T-helper 2 cell treated with Interferon-gamma antibody and Interleukin-4, amounts not matched to agents 100 ng/mL and 5 ng/mL, for 36 hours (primary cell): ENCODE measurements at regions not wholly inside any gene's neighbourhood (a gene's known extent, or its start where the extent isn't known, plus 50 kb on each side); places are given as distances from the start of the nearest gene placed in this dataset.

ENCODE experiments used
- intact Hi-C: fragments of 100-400 bp; cut with micrococcal nuclease; formaldehyde crosslinking; loops from one replicate; pipeline ENCODE4 v1.15.1; 2023

DNA sequence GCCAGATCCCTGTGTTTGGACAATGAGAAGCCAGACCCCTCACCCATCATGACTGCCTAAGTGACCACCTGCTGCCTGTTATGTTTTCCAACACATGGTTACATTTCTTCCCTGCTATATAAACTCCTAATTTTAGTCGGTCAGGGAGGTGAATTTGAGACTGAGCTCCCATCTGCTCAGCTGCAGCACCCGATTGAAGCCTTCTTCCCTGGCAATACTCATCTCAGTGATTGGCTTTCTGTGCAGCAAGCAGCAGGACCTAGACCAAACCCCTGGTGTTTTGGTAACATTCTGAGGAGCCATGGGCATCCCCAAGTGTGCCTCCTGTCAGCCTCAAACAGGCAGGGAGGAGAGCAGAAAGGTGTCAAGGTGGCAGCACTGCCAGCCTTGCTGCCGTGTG is 141.2 kb downstream of the CD8B2 start:
- intact Hi-C loops, result no loop called here

DNA sequence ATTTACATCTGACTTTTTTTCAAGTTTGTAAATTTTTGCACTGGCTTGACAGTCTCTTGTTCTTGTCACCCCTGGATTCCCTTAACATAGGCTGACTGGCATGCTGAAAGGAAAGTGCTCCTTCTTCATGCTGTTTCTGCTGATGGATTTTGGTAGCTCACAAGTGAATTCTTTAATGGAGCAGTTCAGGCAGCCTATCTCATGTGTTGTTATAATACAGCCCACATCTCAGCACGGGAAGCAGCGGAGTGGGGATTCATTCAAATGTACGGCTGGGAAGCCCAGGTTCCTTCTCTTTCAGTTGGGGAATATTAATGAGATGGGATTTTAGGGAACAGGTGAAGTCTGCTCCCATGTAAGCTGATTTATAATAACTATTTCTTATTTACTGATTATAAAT is 142.8 kb downstream of the CD8B2 start:
- intact Hi-C loops, result no loop called here

DNA sequence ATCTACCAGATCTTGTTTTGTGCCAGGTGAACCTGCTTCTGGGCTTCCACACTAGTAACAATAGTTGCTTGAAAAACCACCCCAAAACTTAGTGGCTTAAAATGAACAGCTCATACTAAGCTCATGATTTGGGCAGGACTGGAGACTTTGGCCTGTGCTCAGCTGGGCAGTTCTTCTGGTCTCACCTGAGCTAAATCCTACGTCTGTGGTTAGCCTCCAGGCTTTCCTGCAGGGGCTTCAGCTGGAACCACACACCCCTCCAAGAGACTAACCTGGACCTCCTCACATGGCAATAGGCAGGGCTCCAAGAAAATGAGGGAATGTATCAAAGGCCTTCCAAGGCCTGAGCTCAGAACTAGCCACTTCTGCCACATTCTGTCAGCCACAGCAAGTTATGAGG is 144.1 kb downstream of the CD8B2 start:
- intact Hi-C loops, result no loop called here

DNA sequence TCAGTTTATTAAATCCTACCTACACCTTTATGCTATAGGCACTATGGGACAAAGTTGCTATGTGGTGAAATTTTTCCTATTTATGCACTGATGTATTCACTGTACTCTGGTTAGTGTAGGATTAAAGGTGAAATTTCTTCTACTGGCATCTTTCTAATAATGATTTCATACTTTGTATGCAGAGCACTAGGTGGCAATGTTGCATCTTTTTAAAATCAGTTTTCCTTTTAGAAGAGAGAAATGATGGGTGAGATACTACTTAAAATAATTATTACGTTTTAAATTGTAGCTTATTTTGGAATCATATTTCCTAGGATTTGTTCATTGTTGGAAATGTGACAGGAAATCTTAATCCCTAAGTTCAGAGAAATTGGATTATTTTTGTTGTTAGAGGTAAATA is 150.9 kb downstream of the CD8B2 start:
- intact Hi-C loops, result no loop called here

DNA sequence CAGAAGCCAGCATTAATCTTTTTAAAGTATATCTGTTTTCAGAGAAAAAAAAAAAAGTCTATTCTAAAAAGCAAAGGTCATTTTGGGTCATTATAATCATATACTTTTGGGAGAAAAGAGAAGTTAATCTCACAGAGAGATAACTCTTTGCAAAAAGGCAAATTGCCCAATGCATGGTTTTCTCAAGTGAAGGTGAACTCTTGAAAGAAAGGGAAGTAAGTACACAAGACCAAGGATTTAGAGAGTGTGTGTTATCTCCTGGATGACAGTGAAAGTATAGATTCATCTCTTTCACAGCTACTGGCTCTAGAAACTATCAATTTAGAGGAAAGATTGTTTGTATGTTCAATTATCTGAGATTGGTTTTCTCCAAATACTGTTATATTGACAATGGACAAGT is 151.4 kb downstream of the CD8B2 start:
- intact Hi-C loops, result no loop called here

DNA sequence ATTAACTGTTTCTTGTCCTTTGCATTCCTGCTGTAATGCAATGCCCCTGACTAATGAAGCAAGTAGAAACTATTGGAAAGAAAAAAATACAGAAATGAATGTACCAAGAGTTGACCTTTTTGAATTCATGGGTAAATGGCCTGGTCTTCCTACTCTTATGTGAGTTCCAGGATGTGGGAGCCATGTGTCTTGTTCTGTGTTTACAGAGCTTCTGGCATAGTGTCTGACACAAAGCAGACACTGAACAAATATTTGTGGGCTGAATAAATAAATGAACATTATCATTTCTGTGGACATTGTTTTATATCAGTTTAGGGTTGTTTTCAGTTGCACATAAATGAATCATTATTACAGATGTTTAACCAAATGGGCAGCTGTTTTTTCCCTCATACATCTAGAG is 155.5 kb downstream of the CD8B2 start:
- intact Hi-C loops, result no loop called here

DNA sequence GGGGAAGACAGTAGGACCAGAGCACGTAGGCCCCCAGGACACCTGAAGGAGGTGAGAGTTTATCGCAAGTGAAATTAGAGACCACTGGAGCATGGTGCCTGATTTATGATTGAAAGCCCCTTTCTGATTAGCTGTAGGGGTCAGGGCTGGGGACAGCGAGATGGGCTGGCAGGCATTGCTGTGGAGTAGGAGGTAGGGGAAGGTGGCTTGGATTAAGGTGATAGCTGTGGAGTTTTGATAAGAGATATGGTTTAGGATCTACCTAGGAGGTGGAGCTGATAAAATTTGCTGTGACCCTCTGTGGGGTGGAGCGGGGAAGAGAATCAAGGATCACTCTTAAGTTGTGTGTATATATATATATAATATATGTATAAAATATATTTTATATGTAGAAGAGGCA is 157.5 kb downstream of the CD8B2 start:
- intact Hi-C loops, result no loop called here

DNA sequence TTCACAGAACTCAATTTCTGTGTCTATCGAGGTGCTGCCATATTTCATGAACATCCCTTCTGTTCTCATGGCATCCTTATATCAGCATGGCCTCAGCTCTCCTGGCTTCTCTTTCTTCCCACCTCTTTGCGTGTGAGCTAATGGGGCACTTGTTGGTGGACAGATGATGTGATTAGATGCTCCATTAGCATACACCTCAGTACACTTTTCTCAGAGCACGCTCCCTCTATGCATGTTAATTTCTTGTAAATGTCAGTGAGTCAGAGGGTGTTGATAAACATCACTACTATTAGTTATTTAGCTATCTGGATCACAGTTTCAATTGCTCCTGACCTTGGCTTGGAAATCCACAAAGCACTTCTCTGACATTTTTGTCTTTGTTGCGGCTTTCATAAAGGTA is 159.4 kb downstream of the CD8B2 start:
- intact Hi-C loops, result no loop called here

DNA sequence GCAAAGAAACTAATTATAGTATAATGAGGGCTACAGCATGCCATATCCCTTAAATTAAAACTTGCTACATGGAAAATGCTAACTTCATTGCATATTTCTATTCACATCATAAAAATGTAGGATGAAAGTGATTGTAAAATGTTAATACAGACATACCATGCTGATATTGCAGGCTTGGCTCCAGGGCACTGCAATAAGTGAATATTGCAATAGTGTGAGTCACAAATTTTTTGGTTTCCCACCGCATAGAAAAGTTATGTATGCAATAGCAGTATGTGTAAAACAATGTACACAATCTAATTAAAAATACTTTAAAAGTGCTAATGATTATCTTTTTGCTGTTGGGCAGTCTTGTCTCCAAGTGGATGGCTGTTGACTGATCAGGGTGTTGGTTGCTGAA is 162.1 kb downstream of the CD8B2 start:
- intact Hi-C loops, result no loop called here

DNA sequence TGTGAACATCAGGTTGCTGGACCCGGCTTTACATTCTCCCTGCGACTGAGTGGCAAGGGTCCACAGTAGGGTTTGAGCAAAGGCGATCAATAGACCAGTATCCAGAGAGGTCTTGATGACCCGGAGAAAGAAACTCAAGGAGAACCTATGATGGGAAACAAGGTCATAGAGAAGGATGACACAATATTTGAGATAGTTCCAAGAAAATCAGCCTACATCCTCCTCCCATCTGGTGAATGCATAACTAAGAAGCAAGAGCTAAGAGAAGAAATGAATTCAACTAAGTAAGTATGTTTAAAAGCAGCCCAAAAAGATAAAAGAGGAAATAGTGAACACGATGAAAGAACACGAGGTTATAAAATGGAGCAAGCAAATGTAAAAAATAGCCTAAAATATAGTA is 166.3 kb downstream of the CD8B2 start:
- intact Hi-C loops, result no loop called here

DNA sequence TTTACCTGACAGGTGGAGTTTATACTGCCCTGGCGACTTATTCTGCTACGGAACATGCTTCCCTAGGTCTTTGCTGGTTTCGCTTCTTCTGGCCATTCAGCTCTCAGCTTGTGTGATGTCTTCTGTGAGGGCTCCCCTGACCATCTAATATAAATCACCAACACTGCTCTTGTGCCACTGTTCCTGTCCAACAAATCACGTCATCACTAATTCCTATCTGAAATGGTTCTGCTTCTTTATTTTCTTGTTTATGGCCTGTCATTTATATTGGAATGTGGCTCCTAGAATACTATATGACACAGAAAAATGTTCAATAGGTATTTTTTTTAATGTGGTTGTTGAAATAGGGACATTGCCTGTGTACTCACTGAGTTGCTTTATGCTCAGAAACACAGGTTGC is 171.5 kb downstream of the CD8B2 start:
- intact Hi-C loops, result no loop called here

DNA sequence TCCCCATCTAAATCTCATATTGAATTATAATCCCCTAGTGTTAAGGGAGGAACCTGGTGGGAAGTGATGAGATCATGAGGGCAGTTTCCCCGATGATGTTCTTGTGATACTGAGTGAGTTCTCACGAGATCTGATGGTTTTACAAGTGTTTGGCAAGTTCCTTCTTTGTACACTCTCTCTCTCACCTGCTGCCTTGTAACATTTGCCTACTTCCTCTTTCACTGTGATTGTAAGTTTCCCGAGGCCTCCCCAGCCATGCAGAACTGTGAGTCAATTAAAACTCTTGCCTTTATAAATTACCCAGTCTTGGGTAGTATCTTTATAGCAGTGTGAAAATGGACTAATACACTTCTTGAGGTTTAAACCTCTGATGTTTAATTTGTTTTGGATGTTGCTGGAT is 177.5 kb downstream of the CD8B2 start:
- intact Hi-C loops, result no loop called here

DNA sequence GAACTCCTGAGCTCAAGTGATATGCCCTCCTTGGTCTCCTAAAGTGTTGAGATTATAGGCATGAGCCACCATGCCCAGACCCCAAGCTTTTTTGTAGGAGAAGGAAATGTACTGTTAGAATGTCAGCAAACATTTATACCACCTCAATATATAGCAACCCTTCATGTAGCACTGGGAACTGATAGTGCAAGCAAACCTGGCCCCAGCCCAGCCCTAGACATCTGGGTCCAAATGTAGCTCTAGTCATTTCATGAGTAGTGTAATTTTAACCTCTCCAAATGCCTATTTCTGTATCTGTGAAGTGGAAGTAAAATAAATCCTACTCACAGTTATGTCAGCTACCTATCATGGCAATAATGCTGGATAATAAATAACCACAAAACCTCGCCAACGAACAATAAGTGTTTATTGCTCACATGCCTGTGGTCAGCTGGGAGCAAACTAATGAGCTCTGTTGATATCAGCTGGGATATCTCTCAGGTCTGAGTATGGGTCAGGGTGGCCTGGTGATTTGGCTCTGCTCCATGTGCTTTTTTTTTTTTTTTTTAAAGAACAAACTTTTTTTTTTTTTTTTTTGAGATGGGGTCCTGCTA is 180.4 kb downstream of the CD8B2 start:
- intact Hi-C loops, result no loop called here

DNA sequence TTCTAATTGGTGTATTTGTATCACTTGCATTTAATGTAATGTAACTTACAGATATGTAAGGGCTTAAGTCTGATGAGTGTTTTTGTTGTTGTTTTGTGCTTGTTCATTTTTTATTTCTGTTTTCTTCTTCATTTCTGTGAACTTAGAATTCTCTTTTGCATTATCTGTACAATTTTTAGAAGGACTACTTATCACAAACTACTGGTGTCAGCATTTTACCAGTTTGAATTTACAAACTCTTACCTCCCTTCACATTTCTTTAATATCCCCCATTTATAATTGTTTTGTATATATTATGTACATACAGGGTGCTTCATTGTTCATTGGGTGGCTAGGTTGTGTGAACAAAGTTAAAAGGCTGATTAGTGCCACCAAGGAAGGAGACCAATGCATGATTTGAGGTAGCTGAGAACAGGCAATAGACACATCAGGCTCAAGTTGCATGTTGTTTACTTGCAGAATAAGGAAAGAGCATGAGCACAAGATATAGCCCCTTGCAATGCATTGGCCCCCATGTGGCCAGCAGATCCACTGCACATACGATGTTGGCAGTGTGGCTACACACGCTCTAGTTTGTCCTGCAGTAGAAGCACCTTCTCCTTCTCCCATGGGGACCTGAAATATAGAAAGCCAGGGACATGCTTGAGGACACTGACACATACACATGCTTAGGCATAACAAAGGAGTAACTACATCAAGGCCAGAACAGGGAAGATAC is 198.2 kb downstream of the CD8B2 start:
- intact Hi-C loops, result no loop called here

DNA sequence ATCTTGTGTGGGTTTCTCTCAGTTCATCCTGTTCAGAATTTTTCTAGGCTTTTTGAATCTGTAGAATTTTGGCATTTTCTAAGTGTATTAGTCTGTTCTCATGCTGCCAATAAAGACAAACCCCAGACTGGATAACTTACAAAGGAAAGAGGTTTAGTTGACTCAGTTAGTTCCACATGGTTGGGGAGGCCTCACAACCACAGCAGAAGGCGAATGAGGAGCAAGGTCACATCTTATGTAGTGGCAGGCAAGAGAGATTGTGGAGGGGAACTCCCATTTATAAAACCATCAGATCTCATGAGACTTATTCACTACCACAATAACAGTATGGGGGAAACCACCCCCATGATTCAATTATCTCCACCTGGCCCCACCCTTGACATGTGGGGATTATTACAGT is 199.2 kb downstream of the ST6GAL2 start:
- intact Hi-C loops, result no loop called here

DNA sequence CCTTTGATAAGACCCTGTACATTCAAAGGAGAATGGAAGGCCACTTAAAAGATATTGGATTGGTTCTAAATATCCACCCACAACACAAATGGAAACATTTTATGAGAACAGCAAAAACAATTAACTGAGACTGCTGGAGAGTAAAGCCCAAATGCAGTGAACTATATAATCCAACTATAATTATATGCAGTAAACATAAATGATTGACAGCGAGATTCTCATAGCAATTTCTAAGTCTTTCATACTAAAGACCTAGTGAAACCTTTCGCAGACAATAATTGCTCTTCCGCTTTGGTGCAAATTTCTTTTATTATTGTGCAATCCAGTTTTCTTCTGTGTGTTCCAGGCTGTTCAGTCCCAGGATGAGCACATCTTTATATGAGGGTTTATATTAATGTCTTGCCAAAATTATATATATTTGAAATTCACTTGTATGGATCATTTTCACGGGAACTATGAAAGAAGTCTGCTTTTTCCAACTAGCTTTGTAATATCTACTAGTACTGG is 190.9 kb downstream of the ST6GAL2 start:
- intact Hi-C loops, result no loop called here

DNA sequence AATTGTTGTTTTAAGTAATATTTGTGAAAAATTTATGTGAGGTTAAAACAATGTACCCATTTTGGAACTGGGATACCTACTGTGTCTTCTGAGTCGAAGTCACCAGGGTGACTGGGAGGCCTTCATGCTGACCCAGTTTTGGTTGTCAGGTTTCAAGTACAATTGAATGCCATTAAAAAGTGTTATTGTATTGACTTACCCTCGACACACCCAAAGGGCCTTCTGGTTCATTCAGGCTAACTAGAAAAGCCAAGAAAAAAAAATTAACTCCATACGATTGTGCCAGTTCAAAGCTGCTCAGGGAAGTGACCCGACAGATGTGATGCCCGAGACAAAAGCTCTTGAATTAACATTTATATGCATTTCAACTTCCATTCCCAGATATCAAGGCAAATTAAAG is 190.0 kb downstream of the ST6GAL2 start:
- intact Hi-C loops, result no loop called here

DNA sequence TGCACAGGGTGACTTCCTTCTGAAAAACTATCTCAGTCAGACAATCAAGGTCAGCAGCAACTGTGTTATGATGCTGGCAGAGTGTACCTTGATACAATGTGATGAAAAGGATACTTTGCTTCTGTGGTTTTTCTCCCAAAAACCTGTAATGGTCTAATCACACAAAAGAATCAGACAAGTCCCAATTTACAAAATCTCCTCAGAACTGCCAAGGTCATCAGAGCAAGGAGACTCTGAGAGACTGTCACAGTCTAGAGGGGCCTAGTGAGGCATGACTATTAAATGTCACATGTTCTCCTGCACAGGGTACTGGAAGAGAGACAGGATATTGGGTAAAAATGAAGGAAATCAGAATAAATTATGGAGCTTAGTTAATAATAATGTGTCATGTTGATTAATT is 185.4 kb downstream of the ST6GAL2 start:
- intact Hi-C loops, result no loop called here

DNA sequence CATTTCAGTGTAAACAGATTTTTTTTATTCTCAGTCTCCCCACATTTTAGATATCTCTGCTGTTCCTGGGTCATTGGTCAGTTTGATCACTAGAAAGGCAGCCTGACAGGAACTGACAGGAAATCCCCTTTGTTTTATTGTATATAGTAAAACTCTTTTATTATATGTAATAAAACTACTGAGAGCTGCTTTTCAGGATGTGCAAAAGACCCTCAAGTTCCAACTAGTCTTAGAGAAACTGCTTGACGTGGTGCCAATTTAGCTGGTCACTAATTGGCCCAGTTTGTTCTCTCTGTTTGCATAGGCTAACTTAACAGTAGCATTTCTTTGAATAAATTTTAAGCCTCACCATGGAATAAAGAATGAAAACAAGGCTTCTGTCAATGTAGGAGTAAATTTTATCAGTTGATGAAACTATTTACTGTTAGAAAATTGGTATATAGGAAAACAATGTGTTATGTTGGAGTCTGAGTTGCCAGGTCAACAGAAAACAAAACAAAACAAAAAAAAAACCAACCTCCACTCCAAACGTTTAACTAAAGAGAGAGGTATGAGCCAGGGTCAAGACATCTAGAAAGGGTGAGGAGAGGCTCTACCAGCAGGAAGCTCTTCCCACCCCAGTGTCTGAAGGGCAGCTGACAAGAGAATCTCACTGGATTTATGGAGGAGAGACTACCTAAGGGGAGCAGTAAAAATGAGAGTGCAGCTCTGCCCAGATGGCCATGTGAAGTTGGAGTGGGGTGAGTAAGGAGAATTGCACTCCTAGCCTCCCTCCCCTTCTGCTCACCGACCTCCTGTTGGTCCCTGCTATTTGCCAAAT is 184.6 kb downstream of the ST6GAL2 start:
- intact Hi-C loops, result no loop called here

DNA sequence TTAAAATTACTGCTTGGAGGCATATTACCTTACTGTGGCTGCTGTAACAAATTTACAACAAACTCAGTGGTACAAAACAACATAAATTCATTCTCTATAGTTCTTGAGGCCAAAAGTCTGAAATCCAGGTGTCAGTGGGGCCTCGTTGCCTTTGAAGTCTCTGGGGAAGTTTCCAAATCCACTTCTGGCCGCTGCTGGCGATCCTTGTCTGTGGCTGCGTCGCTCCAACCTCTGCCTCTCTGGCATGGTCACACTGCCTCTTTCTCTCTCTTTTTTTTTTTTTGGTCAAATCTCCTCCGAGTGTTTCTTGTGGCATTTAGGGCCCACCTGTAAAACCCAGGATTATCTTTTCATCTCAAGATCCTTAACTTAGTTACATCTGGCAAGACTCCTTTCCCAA is 182.8 kb downstream of the ST6GAL2 start:
- intact Hi-C loops, result no loop called here

DNA sequence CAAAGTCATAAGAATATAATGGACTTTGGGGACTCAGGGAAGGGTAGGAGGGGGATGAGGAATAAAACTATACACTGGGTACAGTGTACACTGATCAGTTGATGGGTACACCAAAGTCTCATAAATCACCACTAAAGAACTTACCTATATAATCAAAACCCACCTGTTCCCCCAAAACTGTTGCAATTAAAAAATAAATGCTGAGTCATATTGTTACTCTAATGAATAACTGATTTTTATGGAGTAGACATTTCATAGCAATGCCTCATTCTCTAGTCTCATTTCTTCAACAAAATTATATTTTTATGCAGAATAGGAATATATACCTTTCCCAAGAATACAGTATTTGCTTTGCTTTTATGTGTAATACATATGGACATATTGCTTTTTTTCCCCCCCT is 181.2 kb downstream of the ST6GAL2 start:
- intact Hi-C loops, result no loop called here

DNA sequence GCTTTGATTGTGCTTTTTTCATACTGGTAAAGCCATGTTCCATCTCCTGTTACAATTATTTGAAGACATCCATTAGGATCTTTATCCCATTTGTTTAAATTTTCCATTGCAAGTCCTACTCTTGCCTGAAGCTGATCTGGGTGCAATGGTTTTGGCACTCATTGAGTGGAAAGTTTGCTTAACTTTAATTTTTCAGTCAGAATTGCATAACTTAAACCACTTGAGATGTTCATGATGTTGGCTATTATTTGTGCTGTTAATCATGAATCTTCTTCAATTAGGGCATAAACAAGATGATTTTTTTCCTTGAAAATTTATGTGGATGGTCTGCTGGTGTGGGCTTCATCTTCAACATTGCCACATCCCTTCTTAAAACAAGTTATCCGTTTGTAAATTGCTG is 180.1 kb downstream of the ST6GAL2 start:
- intact Hi-C loops, result no loop called here

DNA sequence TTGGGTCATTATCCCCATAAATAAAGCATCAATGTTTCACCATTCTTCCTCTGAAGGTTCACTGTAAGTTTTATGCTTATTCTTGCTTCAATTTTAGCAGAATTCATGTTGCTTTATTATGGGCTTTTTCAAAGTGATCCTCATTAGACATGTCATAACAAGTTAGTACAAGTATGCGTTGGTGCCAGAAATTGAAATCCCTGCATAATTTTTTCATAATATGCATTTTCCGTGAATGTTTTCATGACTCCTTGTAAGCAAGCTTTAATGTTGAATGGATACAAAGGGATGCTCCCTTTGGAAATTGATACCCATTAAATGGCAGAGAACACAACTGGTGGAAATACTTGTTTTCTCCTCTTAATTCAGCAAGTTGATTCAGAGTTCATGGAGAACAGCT is 179.7 kb downstream of the ST6GAL2 start:
- intact Hi-C loops, result no loop called here
